ENCODE measurements at regions not wholly inside any gene's neighbourhood (a gene's known extent, or its start where the extent isn't known, plus 50 kb on each side); places are given as distances from the start of the nearest gene placed in this dataset.

DNA sequence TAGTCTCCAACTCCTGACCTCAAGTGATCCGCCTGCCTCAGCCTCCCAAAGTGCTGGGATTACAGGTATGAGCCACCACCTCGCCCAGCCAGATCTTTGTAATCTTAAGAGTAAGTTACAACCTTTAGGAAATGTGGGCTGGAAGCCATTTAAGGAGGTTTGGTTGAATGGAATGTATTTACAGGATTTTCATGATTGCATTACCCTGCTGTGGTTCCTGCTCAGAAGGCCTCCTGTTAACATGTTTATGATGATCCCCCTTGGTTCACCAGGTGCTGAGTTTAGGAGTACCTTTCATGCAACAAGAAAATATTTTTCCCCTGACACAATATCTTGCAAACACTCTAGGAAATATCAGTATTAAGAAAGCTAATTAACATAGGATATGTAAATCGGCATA, 187.4 kb upstream of the SH3BP4 start:
- DNase-seq (ENCODE audit: low read depth), result no peak

DNA sequence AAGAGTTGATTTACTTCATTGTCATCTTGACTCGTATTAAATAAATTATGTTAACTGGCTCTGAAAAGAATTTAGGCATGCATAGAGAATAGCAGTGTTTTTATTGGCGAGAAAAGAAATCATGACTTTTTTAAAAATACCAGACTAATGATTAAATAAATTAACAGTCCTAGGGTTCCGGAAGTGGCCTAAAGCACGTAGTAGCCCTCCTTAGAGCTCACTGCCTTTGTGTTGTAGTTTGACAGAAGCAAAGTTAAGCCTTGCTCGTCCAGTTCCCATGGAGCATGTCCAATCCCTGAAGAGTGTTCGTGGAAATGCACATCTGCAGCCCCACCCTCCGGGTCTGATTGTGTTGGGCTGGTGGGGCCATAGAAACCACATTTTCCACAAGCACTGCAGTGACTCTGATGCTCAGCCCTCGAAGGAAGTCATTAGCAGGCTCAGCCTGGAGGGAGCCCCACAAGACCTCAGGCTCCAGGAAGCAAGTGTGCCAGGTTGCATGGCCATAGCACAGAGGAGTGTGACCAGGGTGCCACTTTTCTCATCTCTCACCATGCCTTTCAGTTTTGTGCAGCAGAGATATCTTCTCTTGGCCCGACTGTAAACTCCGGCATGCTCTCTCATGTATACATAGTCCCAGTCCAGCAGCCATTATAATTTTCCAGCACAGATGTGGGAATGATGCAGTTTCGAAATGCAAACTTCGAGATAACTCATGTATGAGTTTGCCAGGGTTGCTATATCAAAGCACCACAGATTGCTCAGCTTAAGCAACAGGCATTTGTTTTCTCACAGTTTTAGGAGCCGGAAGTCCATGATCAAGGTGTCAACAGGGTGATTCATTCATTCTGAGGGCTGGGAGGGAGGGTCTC, 188.6 kb upstream of the SH3BP4 start:
- DNase-seq (ENCODE audit: low read depth), result no peak

DNA sequence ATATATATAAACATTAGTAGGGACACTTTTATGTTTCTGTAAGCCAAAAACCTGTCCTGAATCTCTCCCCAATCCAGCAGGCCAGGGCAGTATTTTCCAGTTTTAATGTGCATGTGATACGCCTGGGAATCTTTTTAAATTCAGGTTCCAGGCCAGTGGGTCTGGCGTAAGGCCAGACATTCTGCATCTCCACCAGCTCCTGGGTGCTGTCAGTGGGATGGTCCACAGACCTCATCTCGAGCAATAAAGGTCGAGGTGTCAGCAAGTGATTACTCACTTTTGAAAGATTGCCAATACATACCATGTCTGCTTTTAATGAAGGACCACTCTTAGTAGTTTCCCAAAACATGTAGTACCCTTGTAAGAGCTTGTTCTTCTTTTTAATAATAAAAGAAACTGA, 189.9 kb upstream of the SH3BP4 start:
- no peak for DNase-seq (ENCODE audit: low read depth)

DNA sequence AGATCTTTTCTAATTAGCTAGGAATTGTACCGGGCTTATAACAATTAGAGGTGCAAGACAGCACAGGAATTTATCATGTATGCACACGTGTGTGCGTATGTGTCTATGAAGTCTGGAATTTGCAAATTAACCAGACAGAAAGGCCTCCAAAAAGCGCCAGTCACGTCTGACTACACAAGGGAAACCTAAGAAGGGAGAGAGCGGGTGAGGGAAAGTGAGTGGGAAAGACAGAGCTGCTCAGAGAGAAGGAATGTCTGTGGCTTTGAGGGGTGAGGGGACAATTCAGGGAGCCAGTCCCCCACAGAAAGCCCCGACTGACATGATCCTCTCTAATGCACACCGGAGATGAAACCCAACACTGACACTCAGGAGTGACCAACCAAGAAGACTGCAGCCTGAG, 197.7 kb upstream of the SH3BP4 start:
- no peak for DNase-seq (ENCODE audit: low read depth)

DNA sequence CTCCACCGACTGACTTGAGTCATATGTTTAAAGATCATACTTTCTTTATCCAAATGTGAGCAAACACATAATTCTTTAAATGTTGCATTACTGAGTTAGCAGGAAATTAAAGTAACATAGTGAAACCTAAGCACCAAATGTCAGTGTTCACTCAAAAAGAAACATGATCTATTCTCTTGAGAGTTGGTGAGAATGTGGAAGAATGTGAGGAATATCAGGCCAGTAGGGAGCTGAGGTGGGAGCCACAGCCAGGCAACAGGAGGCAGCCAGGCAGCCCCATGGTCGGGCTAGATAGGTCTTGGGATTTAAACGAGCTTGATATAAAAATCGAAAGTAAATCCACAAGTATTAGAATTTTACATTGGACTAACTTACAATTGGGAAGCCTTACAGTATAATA, 198.1 kb upstream of the SH3BP4 start:
- DNase-seq (ENCODE audit: low read depth), result no peak

DNA sequence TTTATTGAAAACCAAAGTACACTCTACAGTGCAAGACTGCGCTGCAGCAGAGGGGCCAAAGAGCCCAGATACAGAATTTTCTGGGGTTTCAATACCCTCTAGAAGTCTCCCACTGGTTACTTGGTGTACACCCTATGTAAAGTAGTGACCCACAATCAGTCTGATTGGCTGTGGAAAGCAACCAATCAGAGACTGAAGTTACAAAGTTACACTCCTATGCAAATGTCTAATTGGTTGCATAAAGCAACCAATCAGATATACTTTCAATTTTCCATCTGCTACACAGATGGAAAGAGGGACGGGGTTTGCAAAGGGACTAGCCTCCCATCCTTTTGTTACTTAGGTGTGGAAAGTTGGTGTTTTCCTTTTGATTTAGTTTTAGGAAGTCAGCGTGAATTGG, 198.9 kb upstream of the SH3BP4 start:
- DNase-seq (ENCODE audit: low read depth), result no peak

DNA sequence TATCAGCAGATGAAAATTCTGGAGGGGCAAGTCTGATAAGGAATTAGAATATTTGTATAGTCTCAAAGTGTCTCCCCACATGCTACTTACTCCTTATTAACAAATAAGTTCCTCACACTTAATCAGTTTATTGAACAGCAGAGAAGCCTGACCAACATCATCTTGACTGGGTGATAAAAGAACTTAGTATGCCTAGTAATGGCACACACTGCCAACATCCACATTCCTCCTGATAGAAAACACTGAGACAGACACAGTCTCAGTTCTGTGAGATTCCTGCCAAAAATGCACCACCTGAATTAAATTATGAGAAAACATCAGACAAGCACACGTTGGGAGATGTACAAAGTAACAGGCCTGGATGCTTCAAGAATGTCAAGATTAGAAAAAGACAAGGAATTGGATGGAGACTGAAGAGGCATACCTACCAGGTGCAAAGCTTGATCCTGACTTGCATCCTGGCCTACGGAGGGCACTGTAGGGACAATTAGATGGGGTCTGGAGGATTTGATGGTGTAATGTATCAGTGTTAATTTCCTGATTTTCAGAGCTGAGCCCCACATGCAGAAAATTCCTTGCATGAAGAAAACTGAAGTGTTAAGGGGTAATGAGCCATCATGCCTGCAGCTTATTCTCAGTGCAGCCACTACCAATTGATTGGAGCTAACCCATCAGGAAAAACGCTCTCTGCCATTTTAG, 200.4 kb upstream of the SH3BP4 start:
- no peak for DNase-seq (ENCODE audit: low read depth)

DNA sequence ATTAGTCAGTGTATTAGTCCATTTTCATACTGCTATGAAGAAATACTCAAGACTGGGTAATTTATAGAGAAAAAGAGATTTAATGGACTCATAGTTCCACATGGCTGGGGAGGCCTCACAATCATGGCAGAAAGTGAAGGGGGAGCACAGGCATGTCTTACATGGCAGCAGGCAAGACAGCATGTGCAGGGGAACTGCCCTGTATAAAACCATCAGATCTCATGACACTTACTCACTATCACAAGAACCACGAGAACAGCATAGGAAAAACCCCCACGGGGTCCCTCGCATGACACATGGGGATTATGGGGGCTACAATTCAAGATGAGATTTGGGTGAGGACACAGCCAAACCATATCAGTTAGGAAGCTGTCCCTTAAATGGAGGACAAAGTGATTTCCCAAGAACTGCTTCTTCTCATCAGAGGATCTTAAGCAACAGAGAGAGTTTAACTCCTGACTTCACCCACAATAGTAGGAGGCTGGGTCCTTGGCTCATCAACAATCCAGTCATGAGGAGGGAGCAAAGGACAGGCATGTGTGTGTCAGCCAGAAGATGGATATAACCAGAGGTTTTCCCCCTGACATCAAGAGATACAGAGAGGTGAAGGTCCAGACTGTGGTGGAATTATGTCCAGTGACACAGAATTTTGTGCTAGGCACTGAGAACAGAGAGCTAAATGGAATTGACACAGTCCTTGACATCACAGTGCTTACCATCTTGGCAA, 203.8 kb upstream of the SH3BP4 start:
- DNase-seq (ENCODE audit: low read depth), result no peak

DNA sequence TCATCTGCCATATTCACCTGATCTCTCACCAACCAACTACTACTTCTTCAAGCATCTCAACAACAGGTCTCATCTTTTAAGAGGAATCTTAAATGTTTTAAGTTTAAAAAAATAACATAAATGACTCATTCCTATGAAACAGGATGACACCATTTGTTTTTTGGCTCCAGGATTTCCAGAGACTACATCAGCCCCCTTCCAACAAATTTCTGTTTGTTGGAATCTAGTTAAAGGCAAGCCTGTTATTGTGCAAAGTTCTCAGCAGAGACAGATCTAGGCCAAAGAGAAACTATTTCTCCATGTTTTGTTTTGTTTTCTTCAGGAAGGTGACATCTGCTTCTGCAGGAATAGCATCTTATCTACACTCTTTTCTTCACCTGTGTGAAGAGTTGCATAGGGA, 204.8 kb upstream of the SH3BP4 start:
- DNase-seq (ENCODE audit: low read depth), result no peak

DNA sequence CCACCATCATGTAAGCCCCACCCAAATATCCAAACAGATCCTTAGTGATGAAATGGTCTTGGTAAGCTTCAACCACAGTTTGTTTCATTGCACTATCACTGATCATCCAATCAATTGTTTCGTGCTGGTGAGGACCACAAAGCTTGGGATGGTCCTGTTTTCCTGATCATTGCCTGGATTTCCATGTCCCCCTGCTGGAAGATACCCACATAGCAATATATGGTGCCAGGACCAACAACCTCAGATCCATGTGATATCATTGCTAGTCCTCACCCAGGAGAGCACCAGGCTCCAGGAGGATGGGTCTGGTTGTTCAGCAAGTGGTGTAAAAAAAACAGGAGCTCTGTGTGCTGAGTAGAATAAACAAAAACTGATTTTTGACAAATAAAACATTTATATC, 206.5 kb upstream of the SH3BP4 start:
- DNase-seq (ENCODE audit: low read depth), result no peak

DNA sequence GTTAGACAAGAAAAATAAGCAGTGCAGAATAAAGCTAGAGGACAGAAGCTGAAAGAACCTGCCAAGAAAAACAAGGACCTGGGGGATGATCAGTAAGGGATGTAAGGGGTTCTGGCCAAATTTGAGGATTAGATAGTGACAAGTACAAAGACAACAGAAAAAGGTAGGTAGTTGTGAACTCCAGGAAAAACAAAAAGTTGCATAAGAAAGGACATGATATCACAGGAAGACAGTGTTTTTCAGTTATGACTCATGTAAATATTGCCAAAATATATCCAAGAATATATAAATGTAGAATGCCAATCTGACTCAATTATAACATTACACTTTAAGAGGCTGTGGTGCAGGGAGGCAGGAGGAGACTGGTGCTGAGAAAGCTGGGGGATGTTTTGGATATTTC, 209.8 kb upstream of the SH3BP4 start:
- no peak for DNase-seq (ENCODE audit: low read depth)

DNA sequence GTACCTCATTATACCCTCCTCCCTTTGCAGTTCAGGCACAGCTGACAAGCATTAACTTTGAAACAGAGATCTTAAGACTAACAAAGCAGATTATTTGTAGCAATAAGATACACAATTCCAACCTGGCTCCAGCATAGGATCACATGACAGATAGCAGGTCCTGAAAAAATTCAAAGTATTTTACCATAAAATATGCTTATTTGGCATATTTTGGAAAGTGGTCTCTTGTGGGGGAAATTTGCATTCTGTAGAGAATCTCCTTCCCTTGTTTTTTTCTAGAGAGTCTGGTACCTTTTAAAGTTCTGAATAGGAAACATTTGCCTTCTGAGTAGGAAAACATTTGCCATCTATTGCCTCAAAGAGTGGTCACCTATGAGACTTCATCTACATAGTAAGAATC, 212.8 kb upstream of the SH3BP4 start:
- DNase-seq (ENCODE audit: low read depth), result no peak

DNA sequence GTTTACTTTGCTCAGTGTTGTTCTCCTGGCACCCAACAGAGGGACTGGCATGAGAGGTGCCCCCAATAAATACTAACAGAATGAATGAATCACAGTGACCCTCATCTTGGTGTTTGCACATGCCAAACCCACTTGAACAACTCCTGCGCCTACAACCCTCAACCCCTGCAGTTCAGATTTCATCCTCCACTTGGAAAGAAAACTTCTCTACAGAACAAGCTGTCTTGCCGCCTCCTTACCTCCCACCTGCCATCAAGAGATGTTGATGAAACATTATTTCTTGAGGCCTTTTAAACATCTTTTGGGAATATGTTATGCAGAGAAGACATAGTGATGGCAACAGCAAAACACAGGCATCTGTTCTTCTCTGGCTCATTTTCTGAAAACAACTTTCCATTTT, 216.0 kb upstream of the SH3BP4 start:
- DNase-seq (ENCODE audit: low read depth), result no peak

DNA sequence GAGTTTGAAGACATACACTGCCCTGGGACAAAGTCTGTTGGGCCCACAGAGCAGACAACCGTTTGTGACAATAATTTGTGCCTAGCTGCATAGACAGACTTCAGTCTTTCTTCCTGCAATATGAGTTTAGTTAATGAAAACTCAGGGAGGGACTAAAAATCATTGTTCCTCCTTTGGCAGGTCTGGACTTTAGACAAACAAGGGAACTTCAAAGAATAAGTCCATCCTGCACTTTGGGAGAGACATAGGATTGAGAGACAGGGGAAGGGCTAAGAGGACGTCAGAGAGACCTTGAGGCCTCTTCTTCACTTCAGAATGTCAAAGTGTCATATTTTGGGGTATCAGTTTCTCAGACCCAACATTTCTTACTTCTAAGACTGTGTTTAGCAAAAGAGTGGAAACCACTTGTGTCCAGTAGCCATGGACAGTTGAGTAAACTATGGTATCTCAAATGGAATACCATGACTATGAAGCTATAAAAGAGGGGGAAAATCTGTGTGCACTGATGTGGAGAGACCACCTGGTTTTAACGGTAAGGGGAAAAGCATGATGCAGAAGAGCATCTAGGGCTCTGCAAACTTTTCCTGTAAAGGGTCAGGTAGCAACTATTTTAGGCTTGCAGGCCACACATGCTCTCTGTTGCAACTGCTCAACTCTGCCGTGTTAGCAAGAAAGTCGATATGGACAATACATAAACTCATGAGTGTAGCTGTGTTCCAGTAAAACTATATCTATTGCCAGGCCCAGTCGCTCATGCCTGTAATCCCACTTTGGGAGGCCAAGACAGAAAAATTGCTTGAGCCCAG, 217.8 kb upstream of the SH3BP4 start:
- no peak for DNase-seq (ENCODE audit: low read depth)

DNA sequence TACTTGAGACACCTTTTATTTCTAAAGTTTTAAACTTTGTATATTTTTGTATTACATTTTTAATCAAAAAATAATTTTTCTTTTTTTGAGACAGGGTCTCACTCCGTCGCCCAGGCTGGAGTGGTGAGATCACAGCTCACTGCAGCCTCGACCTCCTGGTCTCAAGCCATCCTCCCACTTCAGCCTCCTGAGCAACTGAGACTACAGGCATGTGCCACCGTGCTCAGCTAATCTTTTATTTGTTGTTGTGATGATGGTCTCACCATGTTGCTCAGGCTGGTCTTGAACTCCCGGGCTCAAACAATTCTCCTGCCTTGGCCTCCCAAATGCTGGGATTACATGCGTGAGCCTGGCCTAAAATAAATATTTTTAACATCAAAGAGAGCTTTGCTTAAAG, 218.7 kb upstream of the SH3BP4 start:
- DNase-seq (ENCODE audit: low read depth), result no peak

DNA sequence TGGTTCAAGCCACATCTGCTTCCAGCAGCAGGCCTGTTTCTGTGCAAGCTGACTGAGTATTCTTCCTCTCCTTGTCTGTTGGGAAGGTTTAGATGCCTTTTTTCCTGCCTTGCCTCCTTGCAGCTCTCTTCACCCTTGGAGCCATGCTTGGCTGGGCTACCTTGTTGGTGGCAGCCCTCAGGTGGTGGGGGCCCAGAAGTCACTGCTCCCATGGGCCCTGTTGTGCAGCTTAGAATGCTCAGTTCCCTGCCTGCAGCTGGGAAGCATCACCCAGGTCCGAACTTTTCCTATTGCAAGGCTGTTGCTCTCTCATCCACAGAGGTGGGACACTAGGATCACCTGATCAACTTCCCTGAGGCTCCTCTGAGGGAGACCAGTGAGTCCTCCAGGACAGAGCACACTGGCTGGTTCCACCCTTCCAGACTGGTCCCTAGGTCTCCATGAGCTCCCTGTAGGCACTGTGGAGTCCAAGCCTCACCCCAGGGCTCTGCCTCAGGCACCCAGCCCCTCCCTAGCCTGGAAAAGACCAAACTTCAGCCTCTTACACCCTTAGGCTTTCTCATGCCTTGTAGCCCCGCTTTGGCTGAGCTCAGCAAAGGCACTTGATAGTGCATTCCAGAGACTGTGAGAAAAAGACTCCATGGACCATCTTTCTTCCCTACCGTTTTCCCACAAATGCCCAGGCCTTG, 219.3 kb upstream of the SH3BP4 start:
- DNase-seq (ENCODE audit: low read depth), result no peak

DNA sequence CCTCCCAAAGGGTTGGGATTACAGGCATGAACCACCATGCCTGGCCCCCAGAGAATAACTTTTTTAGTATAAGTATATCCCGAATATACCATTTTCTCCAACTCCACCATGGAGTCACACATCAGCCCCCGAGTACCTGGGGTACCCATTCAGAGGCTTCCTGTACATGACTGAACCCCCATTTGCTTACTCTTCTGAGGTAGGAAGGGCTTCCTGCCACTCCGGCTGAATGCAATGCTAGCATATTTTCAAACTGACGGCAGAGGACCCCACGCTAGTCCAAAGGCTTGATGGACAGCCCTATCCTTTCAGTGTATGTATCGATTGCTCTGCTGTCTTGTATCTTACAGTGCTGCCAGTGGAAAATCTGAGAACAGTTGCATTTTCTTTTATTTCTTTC, 220.6 kb upstream of the SH3BP4 start:
- no peak for DNase-seq (ENCODE audit: low read depth)

DNA sequence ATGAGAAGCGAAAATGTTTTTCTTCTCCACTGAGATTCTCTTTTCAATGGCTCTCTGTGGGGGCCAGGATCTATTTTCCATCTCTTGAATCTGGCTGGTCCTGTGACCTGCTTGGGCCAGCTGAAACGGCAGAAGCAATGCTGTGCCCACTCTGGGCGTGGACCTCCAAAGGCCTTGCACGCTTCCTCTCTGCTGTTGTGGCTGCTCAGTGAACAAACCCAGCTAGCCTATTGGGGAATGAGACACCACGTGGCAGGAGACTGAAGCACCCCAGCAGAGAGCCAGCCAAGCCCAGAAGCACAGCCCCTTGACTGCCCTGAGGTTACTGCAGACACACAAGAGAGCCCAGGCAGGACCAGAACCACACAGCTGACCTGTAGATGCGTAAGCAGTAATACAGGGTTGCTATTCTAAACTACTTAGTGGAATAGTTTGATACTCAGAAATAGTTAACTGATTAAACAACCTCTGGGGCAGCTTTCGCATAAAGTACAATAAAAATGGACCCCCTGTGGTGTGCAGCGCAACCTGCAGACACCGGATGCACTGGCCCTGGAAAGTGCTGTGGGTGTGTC, 221.7 kb upstream of the SH3BP4 start:
- no peak for DNase-seq (ENCODE audit: low read depth)

DNA sequence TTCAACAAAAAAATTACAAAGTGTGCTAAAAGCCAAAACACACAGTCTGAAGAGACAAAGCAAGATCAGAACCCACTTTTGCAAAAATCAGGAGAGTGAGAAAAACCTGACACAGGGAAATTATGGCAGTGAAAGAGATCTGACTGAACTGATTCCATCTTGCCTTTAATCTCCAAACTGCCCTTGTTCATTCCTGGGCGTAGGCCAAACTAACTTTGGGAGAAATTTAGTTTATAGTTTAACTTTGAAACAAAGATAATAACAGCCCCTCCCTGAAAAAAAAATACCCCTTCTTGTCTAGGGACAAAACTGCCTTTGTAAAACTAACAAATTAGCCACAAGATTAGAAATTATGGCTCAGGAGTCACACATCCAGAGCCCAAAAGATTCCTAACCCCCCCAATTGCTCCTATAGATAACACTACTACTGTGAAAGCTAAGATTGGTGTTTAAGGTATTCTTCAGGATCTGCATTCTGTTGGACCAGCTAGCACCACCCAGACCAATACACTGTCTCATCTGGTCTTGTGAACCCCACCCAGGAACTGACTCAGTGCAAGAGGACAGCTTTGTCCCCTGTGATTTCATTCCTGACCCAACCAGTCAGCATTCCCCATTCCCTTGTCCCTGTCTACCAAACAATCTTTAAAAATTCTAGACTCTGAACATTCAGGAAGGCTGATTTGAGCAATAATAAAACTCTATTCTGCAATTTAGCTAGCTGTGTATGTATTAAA, 226.1 kb upstream of the SH3BP4 start:
- no peak for DNase-seq (ENCODE audit: low read depth)

DNA sequence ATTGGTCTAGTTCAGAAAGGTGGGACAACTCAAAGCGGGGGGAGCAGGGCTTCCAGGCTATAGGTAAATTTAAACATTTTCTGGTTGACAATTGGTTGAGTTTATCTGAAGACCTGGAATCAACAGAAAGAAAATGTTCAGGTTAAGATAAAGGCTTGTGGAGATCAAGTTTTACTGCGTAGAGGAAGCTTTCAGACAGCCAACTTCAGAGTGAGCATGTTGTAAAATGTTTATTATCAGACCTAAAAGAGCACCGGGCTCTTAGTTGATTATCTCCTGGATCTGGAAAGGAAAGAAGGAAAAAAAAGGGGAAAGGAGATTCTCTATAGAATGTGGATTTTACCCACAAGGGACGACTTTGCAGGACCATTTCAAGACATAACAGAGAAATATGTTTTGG, 227.0 kb upstream of the SH3BP4 start:
- no peak for DNase-seq (ENCODE audit: low read depth)

DNA sequence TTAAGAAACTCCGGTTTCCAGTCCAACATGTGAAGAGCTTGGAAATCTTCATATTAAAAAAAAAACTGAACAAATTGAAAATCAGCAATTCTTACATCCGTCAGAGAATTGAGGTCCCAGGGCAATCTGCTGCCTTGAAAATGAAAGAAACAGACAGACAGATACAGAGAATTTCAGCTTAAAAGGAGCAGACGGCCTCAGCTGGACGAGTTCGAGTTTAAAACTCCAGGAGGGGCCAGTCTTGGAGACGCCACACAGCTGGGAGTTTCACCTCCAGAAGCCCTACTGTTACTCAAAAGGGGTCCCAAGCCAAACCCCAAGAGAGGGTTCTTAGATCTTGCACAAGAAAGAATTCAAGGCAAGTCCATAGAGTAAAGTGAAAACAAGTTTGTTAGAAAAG, 226.5 kb upstream of the ARL4C start:
- DNase-seq (ENCODE audit: low read depth), result no peak
